ENCODE measurements at regions not wholly inside any gene's neighbourhood (a gene's known extent, or its start where the extent isn't known, plus 50 kb on each side); places are given as distances from the start of the nearest gene placed in this dataset.

DNA sequence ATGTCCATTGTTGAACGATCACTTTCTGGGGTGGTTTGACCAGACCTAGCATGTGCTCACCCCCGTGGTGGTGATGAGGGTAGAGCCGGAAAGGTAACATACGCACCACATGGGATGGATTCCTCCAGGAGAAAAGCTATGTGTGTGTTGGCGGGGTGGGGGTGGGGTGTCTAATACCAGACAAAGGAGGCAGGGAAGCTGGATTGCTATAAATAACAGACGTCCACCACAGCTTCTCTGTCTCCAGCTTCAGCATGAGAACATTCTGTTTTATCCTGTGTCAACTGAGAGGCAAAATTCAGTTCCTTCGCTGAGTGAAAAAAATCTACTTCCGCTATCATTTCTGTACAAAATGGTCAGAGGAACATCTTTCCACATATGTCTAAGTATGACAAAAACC, 151.0 kb downstream of the PCSK1 start (continued):
- TF ChIP-seq MYBL2 (CRISPR knock-in tag; IDR thresholded peaks at IDR 0.05) (no peak), MXD4 (CRISPR knock-in tag; IDR thresholded peaks at IDR 0.05; ENCODE audit: borderline replicate concordance) (no peak), CBFB (CRISPR knock-in tag; IDR thresholded peaks at IDR 0.05; ENCODE audit: low read depth) (no peak)
- TF ChIP-seq, protein P1, sequence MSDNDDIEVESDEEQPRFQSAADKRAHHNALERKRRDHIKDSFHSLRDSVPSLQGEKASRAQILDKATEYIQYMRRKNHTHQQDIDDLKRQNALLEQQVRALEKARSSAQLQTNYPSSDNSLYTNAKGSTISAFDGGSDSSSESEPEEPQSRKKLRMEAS (CRISPR knock-in tag; IDR thresholded peaks at IDR 0.05), result no peak
- TF ChIP-seq, protein P2, sequence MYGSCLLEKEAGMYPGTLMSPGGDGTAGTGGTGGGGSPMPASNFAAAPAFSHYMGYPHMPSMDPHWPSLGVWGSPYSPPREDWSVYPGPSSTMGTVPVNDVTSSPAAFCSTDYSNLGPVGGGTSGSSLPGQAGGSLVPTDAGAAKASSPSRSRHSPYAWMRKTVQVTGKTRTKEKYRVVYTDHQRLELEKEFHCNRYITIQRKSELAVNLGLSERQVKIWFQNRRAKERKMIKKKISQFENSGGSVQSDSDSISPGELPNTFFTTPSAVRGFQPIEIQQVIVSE (CRISPR knock-in tag; IDR thresholded peaks at IDR 0.05; ENCODE audit: borderline replicate concordance), result no peak

DNA sequence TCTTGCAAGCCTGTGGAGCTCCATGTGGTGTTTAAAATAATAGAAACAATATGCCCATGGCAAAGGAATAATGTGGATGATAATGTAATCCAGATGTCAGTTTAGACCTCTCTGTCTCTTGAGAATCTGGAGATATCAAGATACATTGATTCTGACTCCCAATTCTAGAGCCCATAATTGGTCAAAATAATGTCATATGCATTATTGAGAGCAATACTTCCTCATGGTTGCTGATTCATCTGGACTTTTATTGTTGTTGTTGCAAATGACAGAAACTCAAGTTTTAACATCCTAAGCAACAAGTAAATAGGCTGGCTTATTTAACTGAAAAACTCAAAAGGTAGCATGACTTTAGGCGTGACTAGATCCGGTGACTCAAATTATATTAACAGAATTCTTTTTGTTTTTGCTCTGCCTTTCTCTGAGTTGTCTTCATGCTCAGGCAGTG, 152.1 kb downstream of the PCSK1 start:
- no peak overlapping the region for H3K4me3 Mint-ChIP-seq
- no peak overlapping the region for H3K27ac Mint-ChIP-seq
- H3K36me3 Mint-ChIP-seq, result no peaks in the 10 kb centered on the region
- DNase-seq (ENCODE audit: low spot score) (no peak), ATAC-seq (no peak)
- ChIA-PET POLR2A (no interaction called here), CTCF (no interaction called here)
- TF ChIP-seq, protein P3, sequence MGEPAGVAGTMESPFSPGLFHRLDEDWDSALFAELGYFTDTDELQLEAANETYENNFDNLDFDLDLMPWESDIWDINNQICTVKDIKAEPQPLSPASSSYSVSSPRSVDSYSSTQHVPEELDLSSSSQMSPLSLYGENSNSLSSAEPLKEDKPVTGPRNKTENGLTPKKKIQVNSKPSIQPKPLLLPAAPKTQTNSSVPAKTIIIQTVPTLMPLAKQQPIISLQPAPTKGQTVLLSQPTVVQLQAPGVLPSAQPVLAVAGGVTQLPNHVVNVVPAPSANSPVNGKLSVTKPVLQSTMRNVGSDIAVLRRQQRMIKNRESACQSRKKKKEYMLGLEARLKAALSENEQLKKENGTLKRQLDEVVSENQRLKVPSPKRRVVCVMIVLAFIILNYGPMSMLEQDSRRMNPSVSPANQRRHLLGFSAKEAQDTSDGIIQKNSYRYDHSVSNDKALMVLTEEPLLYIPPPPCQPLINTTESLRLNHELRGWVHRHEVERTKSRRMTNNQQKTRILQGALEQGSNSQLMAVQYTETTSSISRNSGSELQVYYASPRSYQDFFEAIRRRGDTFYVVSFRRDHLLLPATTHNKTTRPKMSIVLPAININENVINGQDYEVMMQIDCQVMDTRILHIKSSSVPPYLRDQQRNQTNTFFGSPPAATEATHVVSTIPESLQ (CRISPR knock-in tag; IDR thresholded peaks at IDR 0.05), result no peak
- TF ChIP-seq ZNF317 (CRISPR knock-in tag; IDR thresholded peaks at IDR 0.05; ENCODE audit: borderline replicate concordance, low read depth) (no peak), SMAD3 (CRISPR knock-in tag; IDR thresholded peaks at IDR 0.05; ENCODE audit: borderline replicate concordance) (no peak), NFATC4 (CRISPR knock-in tag; IDR thresholded peaks at IDR 0.05) (no peak), SMAD4 (CRISPR knock-in tag; IDR thresholded peaks at IDR 0.05) (no peak), NR2C2 (CRISPR knock-in tag; IDR thresholded peaks at IDR 0.05) (no peak), TCF7 (CRISPR knock-in tag; IDR thresholded peaks at IDR 0.05; ENCODE audit: low read depth) (no peak), NFYB (CRISPR knock-in tag; conservative IDR thresholded peaks at IDR 0.05; ENCODE audit: low read depth) (no peak), ZNF121 (CRISPR knock-in tag; IDR thresholded peaks at IDR 0.05) (no peak), PRRX2 (CRISPR knock-in tag; IDR thresholded peaks at IDR 0.05) (no peak), RELA (CRISPR knock-in tag; IDR thresholded peaks at IDR 0.05; ENCODE audit: borderline replicate concordance) (no peak)
- TF ChIP-seq, protein P4, sequence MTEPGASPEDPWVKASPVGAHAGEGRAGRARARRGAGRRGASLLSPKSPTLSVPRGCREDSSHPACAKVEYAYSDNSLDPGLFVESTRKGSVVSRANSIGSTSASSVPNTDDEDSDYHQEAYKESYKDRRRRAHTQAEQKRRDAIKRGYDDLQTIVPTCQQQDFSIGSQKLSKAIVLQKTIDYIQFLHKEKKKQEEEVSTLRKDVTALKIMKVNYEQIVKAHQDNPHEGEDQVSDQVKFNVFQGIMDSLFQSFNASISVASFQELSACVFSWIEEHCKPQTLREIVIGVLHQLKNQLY (CRISPR knock-in tag; IDR thresholded peaks at IDR 0.05), result no peak
- TF ChIP-seq, protein P5, sequence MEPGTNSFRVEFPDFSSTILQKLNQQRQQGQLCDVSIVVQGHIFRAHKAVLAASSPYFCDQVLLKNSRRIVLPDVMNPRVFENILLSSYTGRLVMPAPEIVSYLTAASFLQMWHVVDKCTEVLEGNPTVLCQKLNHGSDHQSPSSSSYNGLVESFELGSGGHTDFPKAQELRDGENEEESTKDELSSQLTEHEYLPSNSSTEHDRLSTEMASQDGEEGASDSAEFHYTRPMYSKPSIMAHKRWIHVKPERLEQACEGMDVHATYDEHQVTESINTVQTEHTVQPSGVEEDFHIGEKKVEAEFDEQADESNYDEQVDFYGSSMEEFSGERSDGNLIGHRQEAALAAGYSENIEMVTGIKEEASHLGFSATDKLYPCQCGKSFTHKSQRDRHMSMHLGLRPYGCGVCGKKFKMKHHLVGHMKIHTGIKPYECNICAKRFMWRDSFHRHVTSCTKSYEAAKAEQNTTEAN (CRISPR knock-in tag; IDR thresholded peaks at IDR 0.05), result no peak
- TF ChIP-seq, protein P1 (CRISPR knock-in tag; IDR thresholded peaks at IDR 0.05), result no peak
- peaks cover 6% of the 10 kb centered on the region for H3K4me1 Mint-ChIP-seq
- H3K27me3 Mint-ChIP-seq (ENCODE audit: low read depth), result no peaks in the 10 kb centered on the region
- H3K9me3 Mint-ChIP-seq, result peaks cover 24% of the 10 kb centered on the region

DNA sequence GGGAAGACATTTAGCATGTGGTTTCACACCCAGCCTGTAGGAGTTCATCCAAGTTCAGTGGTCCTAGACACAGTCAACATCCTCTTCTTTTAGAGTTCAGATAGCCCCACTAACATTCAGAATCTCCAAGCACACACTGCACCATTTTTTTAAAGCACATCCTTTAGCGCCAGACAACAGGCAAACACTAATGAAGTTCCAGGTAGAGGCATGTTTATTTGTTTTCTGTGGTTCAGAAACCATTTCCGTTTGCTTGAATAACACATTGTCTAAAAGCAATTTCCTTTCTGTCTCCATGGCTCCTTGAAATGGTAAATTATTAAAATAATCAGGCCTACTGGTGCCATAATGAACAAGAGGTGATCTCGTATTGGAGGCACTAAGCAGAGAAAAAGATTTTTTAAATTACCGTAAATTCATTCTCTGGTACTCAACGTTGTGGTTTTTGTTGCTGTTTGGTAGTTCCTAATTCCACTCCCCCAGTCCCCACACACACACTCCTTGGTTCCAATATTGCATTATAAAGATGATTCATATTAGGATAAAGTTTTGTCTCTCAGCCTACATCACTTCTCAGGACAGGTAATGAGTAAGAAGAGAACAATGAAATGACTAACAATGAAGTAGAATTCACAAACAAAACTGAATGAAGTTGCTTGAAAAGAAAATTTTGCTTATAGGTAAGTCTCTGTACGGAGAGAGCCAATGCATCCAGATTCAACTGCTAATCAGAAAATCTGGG, 153.1 kb downstream of the PCSK1 start:
- H3K36me3 Mint-ChIP-seq, result no peaks in the 10 kb centered on the region
- POLR2A ChIA-PET, result no interaction called here
- peaks cover 24% of the 10 kb centered on the region for H3K9me3 Mint-ChIP-seq
- CTCF ChIA-PET, result no interaction called here
- ATAC-seq (no peak), DNase-seq (ENCODE audit: low spot score) (no peak)
- H3K27ac Mint-ChIP-seq, result no peak overlapping the region
- H3K4me1 Mint-ChIP-seq, result no peaks in the 10 kb centered on the region
- no peak overlapping the region for H3K4me3 Mint-ChIP-seq
- TF ChIP-seq, protein P6, sequence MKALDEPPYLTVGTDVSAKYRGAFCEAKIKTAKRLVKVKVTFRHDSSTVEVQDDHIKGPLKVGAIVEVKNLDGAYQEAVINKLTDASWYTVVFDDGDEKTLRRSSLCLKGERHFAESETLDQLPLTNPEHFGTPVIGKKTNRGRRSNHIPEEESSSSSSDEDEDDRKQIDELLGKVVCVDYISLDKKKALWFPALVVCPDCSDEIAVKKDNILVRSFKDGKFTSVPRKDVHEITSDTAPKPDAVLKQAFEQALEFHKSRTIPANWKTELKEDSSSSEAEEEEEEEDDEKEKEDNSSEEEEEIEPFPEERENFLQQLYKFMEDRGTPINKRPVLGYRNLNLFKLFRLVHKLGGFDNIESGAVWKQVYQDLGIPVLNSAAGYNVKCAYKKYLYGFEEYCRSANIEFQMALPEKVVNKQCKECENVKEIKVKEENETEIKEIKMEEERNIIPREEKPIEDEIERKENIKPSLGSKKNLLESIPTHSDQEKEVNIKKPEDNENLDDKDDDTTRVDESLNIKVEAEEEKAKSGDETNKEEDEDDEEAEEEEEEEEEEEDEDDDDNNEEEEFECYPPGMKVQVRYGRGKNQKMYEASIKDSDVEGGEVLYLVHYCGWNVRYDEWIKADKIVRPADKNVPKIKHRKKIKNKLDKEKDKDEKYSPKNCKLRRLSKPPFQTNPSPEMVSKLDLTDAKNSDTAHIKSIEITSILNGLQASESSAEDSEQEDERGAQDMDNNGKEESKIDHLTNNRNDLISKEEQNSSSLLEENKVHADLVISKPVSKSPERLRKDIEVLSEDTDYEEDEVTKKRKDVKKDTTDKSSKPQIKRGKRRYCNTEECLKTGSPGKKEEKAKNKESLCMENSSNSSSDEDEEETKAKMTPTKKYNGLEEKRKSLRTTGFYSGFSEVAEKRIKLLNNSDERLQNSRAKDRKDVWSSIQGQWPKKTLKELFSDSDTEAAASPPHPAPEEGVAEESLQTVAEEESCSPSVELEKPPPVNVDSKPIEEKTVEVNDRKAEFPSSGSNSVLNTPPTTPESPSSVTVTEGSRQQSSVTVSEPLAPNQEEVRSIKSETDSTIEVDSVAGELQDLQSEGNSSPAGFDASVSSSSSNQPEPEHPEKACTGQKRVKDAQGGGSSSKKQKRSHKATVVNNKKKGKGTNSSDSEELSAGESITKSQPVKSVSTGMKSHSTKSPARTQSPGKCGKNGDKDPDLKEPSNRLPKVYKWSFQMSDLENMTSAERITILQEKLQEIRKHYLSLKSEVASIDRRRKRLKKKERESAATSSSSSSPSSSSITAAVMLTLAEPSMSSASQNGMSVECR (CRISPR knock-in tag; IDR thresholded peaks at IDR 0.05; ENCODE audit: borderline replicate concordance), result no peak
- TF ChIP-seq, protein P7, sequence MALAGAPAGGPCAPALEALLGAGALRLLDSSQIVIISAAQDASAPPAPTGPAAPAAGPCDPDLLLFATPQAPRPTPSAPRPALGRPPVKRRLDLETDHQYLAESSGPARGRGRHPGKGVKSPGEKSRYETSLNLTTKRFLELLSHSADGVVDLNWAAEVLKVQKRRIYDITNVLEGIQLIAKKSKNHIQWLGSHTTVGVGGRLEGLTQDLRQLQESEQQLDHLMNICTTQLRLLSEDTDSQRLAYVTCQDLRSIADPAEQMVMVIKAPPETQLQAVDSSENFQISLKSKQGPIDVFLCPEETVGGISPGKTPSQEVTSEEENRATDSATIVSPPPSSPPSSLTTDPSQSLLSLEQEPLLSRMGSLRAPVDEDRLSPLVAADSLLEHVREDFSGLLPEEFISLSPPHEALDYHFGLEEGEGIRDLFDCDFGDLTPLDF (CRISPR knock-in tag; IDR thresholded peaks at IDR 0.05), result no peak
- TF ChIP-seq TP53 (CRISPR knock-in tag; IDR thresholded peaks at IDR 0.05), result no peak
- H3K27me3 Mint-ChIP-seq (ENCODE audit: low read depth), result no peaks in the 10 kb centered on the region
